H1 (cell line): ENCODE measurements at regions not wholly inside any gene's neighbourhood (a gene's known extent, or its start where the extent isn't known, plus 50 kb on each side); places are given as distances from the start of the nearest gene placed in this dataset.

Experiments used
- BRCA1 ChIP-seq: IDR thresholded peaks from 2 replicates; pipeline ENCODE4 v1.6.1; 2012; ENCODE audit warnings: low read depth, low read length, improper control_type of control experiment
- ZNF274 ChIP-seq: IDR thresholded peaks from 2 replicates; pipeline ENCODE4 v1.7.0; 2012; ENCODE audit warnings: low read length, borderline replicate concordance; ENCODE audit errors: extremely low read depth
- TF ChIP-seq, protein P1 (sequence below), 3 experiments: IDR thresholded peaks; 1 replicate in 2 of 3; 2 replicates in 1 of 3; pipeline versions ENCODE4 v1.5.1 to v1.6.1; 2011; ENCODE audit warnings: low read length in 3 of 3, mild to moderate bottlenecking in 3 of 3, inconsistent platforms in 2 of 3, low read depth in 1 of 3, moderate library complexity in 1 of 3; ENCODE audit not compliant: insufficient read depth in 1 of 3; ENCODE audit errors: control extremely low read depth in 1 of 3

GRCh38 chr12:42798811-42799438, 209.4 kb upstream of the PRICKLE1 start:
- TF ChIP-seq, protein P1, sequence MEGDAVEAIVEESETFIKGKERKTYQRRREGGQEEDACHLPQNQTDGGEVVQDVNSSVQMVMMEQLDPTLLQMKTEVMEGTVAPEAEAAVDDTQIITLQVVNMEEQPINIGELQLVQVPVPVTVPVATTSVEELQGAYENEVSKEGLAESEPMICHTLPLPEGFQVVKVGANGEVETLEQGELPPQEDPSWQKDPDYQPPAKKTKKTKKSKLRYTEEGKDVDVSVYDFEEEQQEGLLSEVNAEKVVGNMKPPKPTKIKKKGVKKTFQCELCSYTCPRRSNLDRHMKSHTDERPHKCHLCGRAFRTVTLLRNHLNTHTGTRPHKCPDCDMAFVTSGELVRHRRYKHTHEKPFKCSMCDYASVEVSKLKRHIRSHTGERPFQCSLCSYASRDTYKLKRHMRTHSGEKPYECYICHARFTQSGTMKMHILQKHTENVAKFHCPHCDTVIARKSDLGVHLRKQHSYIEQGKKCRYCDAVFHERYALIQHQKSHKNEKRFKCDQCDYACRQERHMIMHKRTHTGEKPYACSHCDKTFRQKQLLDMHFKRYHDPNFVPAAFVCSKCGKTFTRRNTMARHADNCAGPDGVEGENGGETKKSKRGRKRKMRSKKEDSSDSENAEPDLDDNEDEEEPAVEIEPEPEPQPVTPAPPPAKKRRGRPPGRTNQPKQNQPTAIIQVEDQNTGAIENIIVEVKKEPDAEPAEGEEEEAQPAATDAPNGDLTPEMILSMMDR (IDR thresholded peaks at IDR 0.05; ENCODE audit: control extremely low read depth in 1 of 3, insufficient read depth in 1 of 3, low read depth in 1 of 3, low read length in 3 of 3) = no peak
- no peak for TF ChIP-seq BRCA1
- TF ChIP-seq ZNF274 = no peak
